ENCODE measurements at regions not wholly inside any gene's neighbourhood (a gene's known extent, or its start where the extent isn't known, plus 50 kb on each side); places are given as distances from the start of the nearest gene placed in this dataset.

DNA sequence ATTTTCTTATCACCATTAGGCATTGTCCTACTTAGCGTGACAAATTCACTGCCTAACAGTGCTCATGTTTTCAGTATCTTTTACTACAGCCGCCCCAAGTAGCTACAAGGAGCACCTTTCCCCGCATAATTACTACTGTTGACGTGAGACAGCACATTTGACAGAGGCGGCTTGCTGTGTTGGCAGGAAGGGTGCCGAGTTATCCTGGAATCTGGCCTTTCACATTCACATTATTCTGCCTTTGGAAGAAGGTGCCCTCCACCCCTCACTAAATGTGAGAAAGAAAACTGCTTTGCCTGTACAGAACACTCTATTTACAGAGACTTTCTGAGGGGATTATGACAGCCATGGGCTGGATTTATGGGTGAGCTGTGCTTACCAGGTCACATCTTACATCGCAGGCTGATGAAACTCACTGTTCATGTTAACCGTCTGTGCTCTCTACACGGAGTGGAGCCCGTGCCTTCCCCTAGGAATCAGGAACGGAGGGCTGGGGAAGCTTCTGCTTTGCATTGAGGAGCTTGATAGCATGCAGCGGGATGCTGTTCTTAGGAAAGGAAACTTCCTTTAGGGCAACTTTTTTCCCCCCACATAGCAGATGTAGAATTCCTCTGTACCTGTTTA, 148.0 kb upstream of the ZRANB2 start:
- no peaks in the 10 kb centered on the region for H3K9me3 ChIP-seq (ENCODE audit: insufficient read depth, low read depth, low read length)
- H3K27me3 ChIP-seq (ENCODE audit: insufficient read depth, low read length): no peaks in the 10 kb centered on the region
- no peak overlapping the region; the same call in 1 of the 2 replicates for H3K27ac ChIP-seq (ENCODE audit: low read depth, low read length)
- whole genome bisulfite sequencing: 44% methylated on average over 11 of the region's 12 CpGs
- H3K4me3 ChIP-seq (ENCODE audit: low read length): peak overlapping the region; percentile 25; the same call in 1 of the 2 replicates
- H3K9ac ChIP-seq (ENCODE audit: low read depth, low read length): no peak overlapping the region
- no peaks in the 10 kb centered on the region for H3K36me3 ChIP-seq (ENCODE audit: insufficient read depth, low read length)
- peaks cover 19% of the 10 kb centered on the region for H3K4me1 ChIP-seq (ENCODE audit: insufficient read depth, low read length)

DNA sequence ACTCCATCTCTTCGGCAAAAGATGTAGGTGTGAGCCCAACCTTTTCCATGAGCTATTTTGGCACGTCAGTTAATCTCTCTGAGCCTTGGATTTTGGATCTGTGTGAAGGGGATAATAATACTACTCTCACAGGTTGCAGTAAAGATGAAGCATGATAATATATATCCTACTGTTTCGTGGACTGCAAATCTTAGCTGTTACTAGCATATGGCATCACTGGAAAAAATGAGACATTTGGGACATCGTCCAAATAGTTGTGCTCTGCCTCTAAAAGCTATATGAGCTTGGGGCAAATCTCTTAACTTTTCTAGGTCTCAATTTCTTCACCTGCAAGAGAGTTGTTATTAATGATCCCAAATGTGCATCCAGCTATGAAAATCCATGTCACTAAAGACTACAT, 147.4 kb upstream of the ZRANB2 start:
- peaks cover 19% of the 10 kb centered on the region for H3K4me1 ChIP-seq (ENCODE audit: insufficient read depth, low read length)
- no peak overlapping the region for H3K27ac ChIP-seq (ENCODE audit: low read depth, low read length)
- H3K36me3 ChIP-seq (ENCODE audit: insufficient read depth, low read length): no peaks in the 10 kb centered on the region
- WGBS: 97% methylated on average over 4 of the region's 4 CpGs
- H3K9me3 ChIP-seq (ENCODE audit: insufficient read depth, low read depth, low read length): no peaks in the 10 kb centered on the region
- no peaks in the 10 kb centered on the region for H3K27me3 ChIP-seq (ENCODE audit: insufficient read depth, low read length)
- H3K9ac ChIP-seq (ENCODE audit: low read depth, low read length): no peak overlapping the region
- no peak overlapping the region for H3K4me3 ChIP-seq (ENCODE audit: low read length)

DNA sequence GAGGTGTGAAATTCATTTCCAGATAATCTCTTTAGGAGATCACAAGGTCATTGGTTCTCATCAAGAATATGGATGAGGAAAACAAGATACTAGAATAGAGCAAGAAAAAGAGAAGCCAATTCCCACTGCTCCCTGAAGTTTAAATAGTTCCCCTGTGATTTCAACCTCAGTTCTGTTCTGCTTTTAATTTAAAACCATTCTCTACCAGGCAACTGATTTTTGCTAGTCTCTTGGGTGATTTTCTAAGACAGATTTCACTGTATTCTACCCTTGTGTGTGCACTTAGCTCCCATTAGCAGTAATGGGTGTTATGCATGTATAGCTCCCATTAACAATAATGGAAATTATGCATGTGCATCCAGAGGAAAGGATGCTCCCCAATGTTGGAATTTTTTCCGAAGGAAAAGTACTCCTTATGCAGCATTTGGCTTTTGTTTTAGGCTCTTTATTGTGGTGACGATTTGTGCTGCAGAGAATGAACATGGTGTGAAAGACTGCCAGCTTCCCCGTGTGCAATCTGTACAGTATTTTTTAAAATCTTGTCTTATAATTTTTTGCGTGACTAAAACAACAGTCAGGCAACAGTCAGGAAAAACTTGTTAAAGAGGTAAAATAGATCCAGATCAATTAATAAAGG, 144.0 kb upstream of the ZRANB2 start:
- WGBS: 95% methylated on average over 4 of the region's 4 CpGs

DNA sequence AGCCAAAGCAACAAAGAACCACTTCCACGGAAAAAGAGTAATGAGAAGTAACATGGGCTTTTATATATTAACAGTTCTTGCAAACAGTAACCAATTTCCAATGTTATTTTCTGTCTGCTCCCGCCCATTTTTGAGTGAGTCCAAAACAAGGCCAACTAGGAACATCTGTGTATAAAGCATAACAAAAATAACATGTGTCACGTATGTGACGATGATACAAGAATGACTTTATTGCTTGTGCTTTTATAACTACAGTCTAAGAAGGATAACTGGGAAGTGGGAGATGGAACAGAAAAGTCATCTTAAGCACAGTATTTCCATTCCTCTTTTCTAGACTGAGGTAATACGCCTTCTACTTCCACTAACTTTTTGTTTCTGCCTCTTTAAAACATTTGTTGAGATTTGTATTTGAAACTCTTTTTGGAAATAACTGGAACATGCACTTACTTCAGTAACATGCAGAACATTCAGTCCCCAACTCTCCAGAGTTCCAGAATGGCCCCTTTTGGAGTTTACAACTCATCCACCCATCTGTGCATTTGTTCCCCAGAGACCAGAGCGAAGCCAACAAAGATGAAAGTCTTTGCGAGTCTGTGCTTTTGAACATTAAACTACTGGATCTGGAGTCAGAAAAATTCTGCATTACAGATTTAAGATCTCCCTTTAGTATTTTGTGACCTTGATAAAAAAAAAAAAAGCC, 143.0 kb upstream of the ZRANB2 start:
- no peak overlapping the region for H3K27ac ChIP-seq (ENCODE audit: low read depth, low read length)
- H3K9ac ChIP-seq (ENCODE audit: low read depth, low read length): no peak overlapping the region
- H3K4me3 ChIP-seq (ENCODE audit: low read length): no peak overlapping the region
- H3K27me3 ChIP-seq (ENCODE audit: insufficient read depth, low read length): no peaks in the 10 kb centered on the region
- no peaks in the 10 kb centered on the region for H3K9me3 ChIP-seq (ENCODE audit: insufficient read depth, low read depth, low read length)
- 94% methylated on average over 7 of the region's 7 CpGs for WGBS
- no peaks in the 10 kb centered on the region for H3K36me3 ChIP-seq (ENCODE audit: insufficient read depth, low read length)
- H3K4me1 ChIP-seq (ENCODE audit: insufficient read depth, low read length): peaks cover 6% of the 10 kb centered on the region

More for the DNA sequence above, 144.0 kb upstream of the ZRANB2 start:
- Histone ChIP-seq H3K27ac (ENCODE audit: low read depth, low read length) (no peak overlapping the region), H3K4me3 (ENCODE audit: low read length) (no peak overlapping the region), H3K9ac (ENCODE audit: low read depth, low read length) (no peak overlapping the region), H3K4me1 (ENCODE audit: insufficient read depth, low read length) (peaks cover 11% of the 10 kb centered on the region), H3K27me3 (ENCODE audit: insufficient read depth, low read length) (no peaks in the 10 kb centered on the region), H3K36me3 (ENCODE audit: insufficient read depth, low read length) (no peaks in the 10 kb centered on the region), H3K9me3 (ENCODE audit: insufficient read depth, low read depth, low read length) (no peaks in the 10 kb centered on the region)

DNA sequence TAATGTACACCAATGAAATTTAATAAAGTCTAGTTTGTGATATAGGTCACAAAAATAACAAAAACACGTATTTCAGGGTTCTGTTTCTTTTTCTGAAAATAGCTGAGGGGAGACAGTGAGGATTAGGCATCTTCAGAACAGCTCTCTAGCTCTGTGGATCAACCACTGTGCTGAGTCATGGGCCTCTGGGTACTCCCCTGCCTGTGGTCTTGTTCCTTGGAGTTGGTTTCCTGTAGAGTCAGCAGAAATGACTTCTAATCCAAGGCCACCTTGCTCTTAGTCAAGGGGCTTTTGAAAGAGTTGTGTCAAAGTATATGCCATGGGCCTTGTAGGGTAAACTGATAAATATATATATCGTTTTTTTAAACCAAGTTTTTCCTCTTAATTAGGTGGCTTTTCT, 141.8 kb upstream of the ZRANB2 start:
- H3K9me3 ChIP-seq (ENCODE audit: insufficient read depth, low read depth, low read length): no peaks in the 10 kb centered on the region
- no peaks in the 10 kb centered on the region for H3K4me1 ChIP-seq (ENCODE audit: insufficient read depth, low read length)
- H3K9ac ChIP-seq (ENCODE audit: low read depth, low read length): no peak overlapping the region
- H3K27me3 ChIP-seq (ENCODE audit: insufficient read depth, low read length): no peaks in the 10 kb centered on the region
- no peak overlapping the region for H3K4me3 ChIP-seq (ENCODE audit: low read length)
- H3K27ac ChIP-seq (ENCODE audit: low read depth, low read length): no peak overlapping the region
- no peaks in the 10 kb centered on the region for H3K36me3 ChIP-seq (ENCODE audit: insufficient read depth, low read length)
- 100% methylated on average over 2 of the region's 2 CpGs for whole genome bisulfite sequencing

DNA sequence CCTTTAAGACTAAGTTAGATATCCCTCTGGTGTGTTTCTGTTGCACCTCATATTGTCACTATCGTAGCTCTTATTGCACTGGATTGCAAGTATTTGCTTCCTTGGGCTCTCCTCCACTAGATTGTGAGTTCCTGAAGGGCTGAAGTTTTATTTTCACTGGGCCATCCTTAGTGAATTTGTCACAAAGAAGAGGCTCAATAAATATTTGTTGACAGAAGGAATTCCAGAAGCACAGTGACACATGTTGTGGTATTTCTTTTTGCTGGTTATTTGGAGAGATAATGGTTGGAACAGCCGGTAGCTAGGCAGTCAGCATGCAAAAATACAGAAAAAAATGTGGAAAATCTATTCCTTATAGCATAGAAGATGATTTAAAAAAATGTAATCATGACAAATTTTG, 129.9 kb upstream of the ZRANB2 start:
- H3K4me1 ChIP-seq (ENCODE audit: insufficient read depth, low read length): no peaks in the 10 kb centered on the region
- no peak overlapping the region for H3K4me3 ChIP-seq (ENCODE audit: low read length)
- H3K9me3 ChIP-seq (ENCODE audit: insufficient read depth, low read depth, low read length): no peaks in the 10 kb centered on the region
- no peaks in the 10 kb centered on the region for H3K36me3 ChIP-seq (ENCODE audit: insufficient read depth, low read length)
- no peak overlapping the region for H3K27ac ChIP-seq (ENCODE audit: low read depth, low read length)
- 97% methylated on average over 2 of the region's 2 CpGs for WGBS
- H3K27me3 ChIP-seq (ENCODE audit: insufficient read depth, low read length): no peaks in the 10 kb centered on the region
- no peak overlapping the region for H3K9ac ChIP-seq (ENCODE audit: low read depth, low read length)

DNA sequence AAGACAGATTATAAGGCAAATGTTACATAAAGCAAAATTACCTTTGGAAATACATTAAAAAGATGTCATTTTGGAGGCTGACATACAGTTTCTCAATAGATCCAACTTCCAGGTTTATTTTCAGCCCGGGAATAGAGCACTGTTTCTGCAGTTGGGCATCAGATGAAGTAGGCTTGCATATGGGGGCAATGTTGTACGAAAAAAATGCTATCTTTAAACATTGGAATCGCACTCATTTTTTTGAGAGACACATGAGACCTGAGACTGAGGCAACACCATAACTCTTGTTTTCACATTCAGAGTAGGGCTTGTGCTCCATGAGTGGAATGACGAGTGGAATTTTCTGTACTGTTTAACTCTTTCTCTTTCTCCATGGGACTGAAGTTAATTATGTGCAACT, 122.4 kb upstream of the ZRANB2 start:
- Histone ChIP-seq H3K27ac (ENCODE audit: low read depth, low read length) (no peak overlapping the region), H3K9me3 (ENCODE audit: insufficient read depth, low read depth, low read length) (no peaks in the 10 kb centered on the region), H3K9ac (ENCODE audit: low read depth, low read length) (no peak overlapping the region), H3K4me1 (ENCODE audit: insufficient read depth, low read length) (no peaks in the 10 kb centered on the region), H3K36me3 (ENCODE audit: insufficient read depth, low read length) (no peaks in the 10 kb centered on the region), H3K4me3 (ENCODE audit: low read length) (no peak overlapping the region), H3K27me3 (ENCODE audit: insufficient read depth, low read length) (no peaks in the 10 kb centered on the region)
- 89% methylated on average over 3 of the region's 4 CpGs for WGBS

DNA sequence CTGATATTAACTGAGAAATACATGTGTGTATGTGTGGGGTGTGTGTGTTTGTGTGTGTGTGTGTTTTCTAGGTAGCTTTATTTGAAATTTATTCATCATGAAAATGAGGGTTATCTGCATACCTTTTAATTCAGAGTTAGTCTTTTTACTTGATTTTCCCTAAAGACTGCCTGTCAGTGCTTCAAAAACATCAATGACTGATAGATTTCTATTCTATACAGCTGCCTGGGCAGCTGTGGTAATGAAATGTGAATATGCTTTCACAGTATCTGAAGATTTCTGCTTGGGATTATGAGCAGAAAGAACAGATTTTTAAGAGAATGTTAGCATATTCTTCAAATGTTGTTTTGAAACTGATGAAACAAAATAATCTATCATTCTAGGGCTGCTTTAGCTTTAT, 119.7 kb upstream of the ZRANB2 start:
- no peaks in the 10 kb centered on the region for H3K27me3 ChIP-seq (ENCODE audit: insufficient read depth, low read length)
- H3K36me3 ChIP-seq (ENCODE audit: insufficient read depth, low read length): no peaks in the 10 kb centered on the region
- H3K4me1 ChIP-seq (ENCODE audit: insufficient read depth, low read length): no peaks in the 10 kb centered on the region
- H3K9me3 ChIP-seq (ENCODE audit: insufficient read depth, low read depth, low read length): no peaks in the 10 kb centered on the region
- no peak overlapping the region for H3K4me3 ChIP-seq (ENCODE audit: low read length)
- H3K9ac ChIP-seq (ENCODE audit: low read depth, low read length): no peak overlapping the region
- no peak overlapping the region for H3K27ac ChIP-seq (ENCODE audit: low read depth, low read length)

DNA sequence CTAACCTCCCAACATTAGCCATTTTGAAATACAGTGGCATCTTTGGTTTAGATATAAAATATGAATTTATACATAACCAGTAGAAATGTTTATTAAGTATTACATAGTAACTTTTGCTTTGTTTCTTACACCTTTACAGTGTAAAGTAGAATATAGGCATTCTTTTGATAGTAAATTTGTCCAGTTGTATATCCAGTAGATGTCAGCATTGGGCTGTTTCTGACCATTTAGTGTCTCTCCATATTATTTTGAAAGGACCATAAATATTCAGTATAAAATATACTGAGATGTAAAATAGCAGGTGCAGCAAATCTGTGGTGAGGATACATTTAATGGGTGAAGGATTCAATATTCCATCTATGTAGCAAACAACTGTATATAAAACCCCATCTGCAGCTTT, 115.8 kb upstream of the ZRANB2 start:
- Histone ChIP-seq H3K27me3 (ENCODE audit: insufficient read depth, low read length) (no peaks in the 10 kb centered on the region), H3K9ac (ENCODE audit: low read depth, low read length) (no peak overlapping the region), H3K27ac (ENCODE audit: low read depth, low read length) (no peak overlapping the region), H3K36me3 (ENCODE audit: insufficient read depth, low read length) (no peaks in the 10 kb centered on the region), H3K4me1 (ENCODE audit: insufficient read depth, low read length) (no peaks in the 10 kb centered on the region), H3K9me3 (ENCODE audit: insufficient read depth, low read depth, low read length) (no peaks in the 10 kb centered on the region), H3K4me3 (ENCODE audit: low read length) (no peak overlapping the region)

DNA sequence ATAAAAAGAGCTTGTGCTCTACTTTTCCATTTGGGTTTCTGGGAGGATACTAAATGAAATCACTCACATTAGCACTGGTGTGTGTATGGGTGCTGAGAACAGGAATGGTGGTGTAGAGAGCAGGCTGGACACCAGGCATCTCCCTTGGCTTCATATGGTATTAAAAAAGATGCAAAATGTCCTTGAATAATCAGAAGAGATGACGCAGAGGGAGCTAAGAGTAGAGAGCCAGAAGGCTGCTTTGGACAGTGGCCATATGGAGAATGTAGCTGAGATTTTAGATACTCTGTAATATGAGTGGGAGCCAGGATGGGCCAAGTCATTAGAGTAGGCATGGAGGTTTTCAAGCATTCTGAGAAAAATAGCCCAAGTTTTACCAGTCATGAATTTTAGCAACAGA, 112.3 kb upstream of the ZRANB2 start:
- H3K27me3 ChIP-seq (ENCODE audit: insufficient read depth, low read length): no peaks in the 10 kb centered on the region
- H3K4me1 ChIP-seq (ENCODE audit: insufficient read depth, low read length): no peaks in the 10 kb centered on the region
- H3K4me3 ChIP-seq (ENCODE audit: low read length): no peak overlapping the region
- no peak overlapping the region for H3K27ac ChIP-seq (ENCODE audit: low read depth, low read length)
- WGBS: 91% methylated on average over 1 of the region's 1 CpG
- H3K9me3 ChIP-seq (ENCODE audit: insufficient read depth, low read depth, low read length): no peaks in the 10 kb centered on the region
- H3K36me3 ChIP-seq (ENCODE audit: insufficient read depth, low read length): no peaks in the 10 kb centered on the region
- no peak overlapping the region for H3K9ac ChIP-seq (ENCODE audit: low read depth, low read length)

DNA sequence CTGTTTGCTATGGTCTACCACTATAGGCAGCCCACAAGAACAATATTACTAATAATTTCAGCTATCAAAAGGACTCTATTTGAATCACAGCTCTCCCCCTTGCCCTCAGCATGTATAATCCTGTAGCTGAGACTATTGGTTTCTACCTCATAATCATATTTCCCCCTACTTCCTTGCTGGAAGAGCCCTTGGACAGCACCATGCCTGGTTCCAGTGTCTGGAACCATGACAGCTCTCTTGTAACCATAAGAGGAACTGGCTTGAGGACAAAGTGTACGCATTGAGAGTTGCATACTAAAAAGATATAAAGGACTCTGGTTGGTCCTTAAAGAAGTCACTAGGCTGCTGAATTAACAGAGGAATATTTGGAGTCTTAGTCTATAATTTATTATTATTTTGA, 110.7 kb upstream of the ZRANB2 start:
- H3K4me3 ChIP-seq (ENCODE audit: low read length): no peak overlapping the region
- H3K36me3 ChIP-seq (ENCODE audit: insufficient read depth, low read length): no peaks in the 10 kb centered on the region
- no peak overlapping the region for H3K9ac ChIP-seq (ENCODE audit: low read depth, low read length)
- no peaks in the 10 kb centered on the region for H3K27me3 ChIP-seq (ENCODE audit: insufficient read depth, low read length)
- 88% methylated on average over 1 of the region's 1 CpG for WGBS
- no peaks in the 10 kb centered on the region for H3K4me1 ChIP-seq (ENCODE audit: insufficient read depth, low read length)
- H3K9me3 ChIP-seq (ENCODE audit: insufficient read depth, low read depth, low read length): no peaks in the 10 kb centered on the region
- no peak overlapping the region for H3K27ac ChIP-seq (ENCODE audit: low read depth, low read length)

Data from HUES64 (cell line).